Caki2 (cell line): ENCODE measurements at regions not wholly inside any gene's neighbourhood (a gene's known extent, or its start where the extent isn't known, plus 50 kb on each side); places are given as distances from the start of the nearest gene placed in this dataset.

Experiments used
- DNase-seq: peaks from one replicate; pipeline ENCODE4 v3.0.0-alpha.2; 2015; ENCODE audit warnings: low read depth
- in situ Hi-C: cut with HindIII; loops from 2 replicates; pipeline ENCODE4 v1.10.0; 2016; ENCODE audit warnings: low sequenced_read_pairs, low pct_unique_long_range_greater_than_20kb, mixed read lengths

DNA sequence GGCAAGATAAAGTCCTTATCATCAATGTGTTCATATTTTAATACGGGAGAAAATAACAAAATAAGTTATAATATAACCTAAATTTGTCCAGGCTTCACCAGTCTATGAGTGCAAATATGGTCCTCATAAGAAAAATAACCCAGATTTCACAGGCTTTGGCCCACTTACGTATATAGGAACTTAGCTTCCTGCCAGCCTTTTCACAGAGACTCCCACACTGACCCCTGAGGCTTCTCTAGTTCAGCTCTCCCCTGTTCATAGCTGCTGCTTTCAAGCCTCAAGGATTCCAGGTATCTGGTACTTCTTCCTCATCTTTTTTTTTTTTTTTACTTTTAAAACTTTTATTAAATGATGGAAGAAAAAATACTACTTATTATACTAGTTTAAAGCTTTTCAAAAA is 74.9 kb upstream of the PELI1 start:
- in situ Hi-C loops, result no loop called here

DNA sequence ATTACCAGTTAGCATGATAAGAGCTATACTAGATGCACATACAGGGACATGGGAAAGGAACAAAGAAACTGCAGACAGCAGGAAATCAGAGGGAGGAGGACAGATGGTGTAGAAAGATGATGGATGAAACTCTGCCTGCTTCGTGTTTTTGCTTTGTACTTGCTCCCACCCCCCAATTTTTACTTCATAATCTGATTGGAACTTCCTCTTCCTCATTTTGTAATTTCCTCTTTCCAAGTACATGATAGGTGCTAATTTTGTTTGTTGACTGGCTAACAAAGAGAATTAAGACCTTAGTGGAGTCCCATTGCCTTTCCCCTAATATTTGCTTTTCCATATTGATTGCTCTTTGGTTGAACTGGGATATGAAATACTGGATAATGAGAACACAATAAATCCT is 76.0 kb upstream of the PELI1 start:
- in situ Hi-C loops, result no loop called here
- DNase-seq, result no peak

More for the DNA sequence above, 74.9 kb upstream of the PELI1 start:
- no peak for DNase-seq

DNA sequence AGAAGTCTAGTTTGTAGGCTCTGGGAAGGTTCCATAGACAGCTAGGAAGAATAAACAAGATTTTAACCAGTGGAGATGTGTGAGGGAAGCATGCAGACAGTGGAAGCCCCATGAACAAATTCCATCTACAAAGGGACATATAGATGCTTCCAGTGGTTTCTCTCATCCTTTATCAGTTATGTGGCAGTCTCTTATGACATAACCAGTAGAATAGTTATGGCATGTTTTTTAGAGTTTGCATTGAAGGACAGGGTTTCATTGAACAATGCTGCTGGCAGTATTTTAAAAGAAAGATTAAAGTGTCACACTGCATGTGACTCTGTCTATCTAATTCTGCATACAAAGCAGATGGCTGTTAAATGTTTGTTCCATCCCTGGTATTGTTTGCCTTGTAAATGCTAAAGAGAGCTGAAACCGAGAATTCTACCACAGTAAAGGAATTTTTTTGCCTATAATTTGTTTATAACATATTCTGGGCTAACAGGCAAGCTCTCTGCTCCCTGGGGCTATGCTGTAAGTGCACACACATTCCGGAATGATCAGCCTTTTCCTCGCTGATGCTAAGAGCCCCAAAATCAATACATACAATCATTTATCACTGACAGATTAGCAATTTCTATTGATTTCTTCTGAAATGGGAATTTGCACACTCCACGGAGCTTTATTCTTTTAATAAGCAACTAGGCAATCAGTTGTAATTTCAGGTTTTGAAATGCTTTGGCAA is 76.8 kb upstream of the PELI1 start:
- in situ Hi-C loops, result no loop called here
- DNase-seq, result no peak

DNA sequence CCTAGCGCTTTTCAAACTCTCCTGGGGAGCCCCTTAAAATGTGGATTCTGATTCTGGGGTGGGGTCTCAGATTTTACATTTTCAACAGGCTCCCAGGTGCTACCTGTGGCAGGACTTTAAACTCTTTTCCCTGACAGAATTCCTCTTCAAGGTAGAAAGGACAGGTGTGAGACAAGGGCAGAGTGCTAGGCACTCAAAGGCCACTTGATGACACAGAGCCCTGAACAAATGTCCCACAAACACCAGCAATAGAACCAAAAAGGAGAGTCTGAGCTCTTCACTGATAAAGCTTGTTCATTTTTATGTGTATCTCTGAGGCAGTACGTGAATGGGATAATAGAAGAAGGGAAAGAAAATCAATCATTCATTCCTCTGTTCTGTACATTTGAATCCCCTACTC is 77.7 kb upstream of the PELI1 start:
- no peak for DNase-seq
- in situ Hi-C loops, result no loop called here

DNA sequence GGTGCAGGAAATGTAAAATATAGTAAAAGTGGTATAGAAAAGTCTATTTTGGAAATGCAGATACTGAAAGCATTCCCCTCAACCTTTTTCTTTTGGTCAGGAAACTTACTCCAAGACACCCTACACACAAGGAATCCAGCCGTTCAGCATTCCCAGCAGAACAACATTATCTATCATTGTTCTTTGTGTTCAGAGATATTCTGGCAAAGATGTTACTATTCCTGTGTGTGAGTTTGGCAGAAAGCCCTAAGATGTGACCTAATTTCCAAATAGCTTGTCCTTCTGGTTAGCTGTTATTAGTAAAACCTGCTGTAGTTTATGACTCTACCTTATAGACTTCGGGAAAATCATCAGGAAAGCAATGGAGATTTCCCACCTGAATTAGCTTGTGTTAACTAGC is 78.1 kb upstream of the PELI1 start:
- DNase-seq, result no peak
- in situ Hi-C loops, result no loop called here

DNA sequence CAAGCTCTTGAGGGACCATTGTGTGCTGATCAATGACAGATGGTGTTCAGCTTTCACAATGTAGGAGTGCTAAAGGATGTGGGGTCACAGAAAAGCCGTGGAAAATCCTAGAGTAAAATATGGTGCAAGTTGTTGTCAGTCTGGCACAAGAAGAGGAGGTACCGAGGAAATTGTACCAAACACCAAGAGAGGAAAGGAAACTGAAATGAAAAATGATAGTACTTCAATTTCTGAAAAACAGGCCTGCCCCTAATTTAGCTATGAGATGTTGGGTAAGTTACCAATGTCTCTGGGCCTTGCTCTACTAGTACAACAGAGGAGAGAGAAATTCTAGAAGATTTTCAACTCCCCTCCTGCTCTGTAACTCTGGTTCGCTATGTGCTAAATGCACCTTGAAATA is 78.8 kb upstream of the PELI1 start:
- DNase-seq, result no peak
- in situ Hi-C loops, result no loop called here

DNA sequence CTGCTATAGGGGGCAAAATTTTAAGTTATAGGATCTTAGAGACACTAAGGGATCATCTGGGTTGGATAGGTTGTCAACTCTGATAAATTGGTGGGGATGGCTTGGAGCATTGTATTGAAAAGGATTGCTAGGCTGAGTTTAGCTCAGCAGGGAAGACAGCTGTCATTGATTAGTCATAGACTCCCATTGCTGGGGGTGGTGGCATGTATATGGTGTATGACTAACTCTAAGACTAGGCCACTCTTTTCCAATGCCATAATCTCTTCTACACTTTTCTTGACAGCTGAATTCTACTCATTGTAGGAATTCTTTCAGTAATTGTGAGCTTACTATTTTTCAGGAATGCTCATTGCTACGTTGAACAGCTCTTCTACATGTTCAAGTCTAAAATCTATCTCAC is 81.3 kb upstream of the PELI1 start:
- DNase-seq, result no peak
- in situ Hi-C loops, result no loop called here

DNA sequence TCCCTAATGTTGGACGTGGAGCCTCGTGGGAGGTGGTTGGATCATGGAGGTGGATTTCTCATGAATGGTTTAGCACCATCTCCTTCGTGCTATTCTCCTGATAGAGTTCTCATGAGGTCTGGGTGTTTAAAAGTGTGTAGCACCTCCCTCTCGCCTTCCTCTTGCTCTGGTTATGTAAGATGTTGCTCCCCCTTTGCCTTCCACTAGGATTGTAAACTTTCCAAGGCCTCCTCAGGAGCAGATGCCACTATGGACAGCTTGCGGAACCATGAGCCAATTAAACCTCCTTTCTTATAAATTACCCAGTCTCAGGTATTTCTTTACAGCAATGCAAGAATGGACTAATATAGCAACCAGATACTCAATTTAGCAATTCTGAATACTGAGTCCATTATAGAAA is 82.4 kb upstream of the PELI1 start:
- no peak for DNase-seq
- in situ Hi-C loops, result no loop called here

DNA sequence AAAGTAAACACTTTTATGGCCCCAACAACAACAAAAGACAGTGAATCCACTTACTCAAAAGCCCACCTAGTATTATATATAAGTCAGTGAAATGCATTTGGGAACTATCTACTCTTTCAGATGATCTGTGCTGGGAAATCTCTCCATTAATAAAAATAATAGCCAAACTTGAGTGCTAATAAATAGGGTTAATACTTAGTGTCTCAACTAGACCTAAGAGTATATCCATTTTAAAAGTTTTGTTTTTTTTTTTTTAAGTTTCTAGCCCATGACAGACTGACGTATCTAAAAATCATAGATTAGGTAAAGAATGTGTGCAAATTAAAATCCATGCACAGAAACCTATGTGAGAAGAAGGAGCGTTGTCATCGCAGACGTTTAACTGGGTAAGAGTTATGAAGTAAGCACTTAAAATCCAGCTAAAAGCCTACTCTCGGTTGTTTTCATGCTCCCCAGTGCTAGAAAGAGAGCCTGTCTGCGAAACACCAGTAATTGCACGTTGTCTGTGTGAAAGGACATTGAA is 83.4 kb upstream of the PELI1 start:
- in situ Hi-C loops, result no loop called here

DNA sequence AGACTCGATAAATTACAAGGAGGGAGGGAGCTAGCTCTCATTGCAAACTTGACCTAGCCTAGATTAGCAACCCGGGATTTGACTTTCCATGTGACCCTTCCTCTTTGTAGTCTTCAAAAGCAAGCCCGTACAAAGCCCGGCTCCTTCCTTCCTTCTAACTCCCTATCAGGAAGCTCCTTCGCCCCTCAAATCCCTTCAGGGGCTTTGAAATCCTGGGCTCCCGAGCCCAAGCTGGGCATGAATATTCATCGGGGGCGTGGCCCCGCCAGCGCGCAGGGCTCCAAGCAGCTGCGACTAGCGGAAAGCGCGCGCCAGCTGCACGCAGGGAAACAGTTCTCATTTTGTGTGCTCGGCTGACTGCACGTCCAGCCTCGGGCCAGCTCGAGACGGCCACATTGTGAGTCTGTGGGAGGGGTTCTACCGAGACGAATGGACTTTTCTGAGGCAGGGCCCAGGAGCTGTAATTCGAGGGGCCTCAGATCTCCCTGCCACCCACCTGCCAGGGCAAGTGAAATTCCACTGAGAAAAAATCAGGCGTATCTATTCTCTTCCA is 84.0 kb upstream of the PELI1 start:
- peak; percentile 66 for DNase-seq
- in situ Hi-C loops, result no loop called here

More for the DNA sequence above, 83.4 kb upstream of the PELI1 start:
- DNase-seq, result no peak

DNA sequence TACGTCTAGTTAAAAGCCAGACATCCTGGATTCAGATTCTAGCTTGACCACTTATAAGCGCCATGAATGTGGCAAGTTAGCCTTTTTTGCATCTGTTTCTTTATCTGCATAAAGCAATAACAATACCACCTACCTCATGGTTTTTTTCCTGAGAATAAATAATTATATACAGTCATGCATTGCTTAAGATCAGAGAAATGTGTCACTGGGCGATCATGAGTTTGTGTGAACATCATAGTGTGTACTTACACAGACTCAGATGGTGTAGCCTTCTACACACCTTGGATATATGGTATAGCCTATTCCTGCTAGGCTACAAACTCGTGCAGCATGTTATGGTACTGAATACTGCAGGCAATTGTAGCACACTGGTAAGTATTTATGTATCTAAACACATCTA is 84.7 kb upstream of the PELI1 start:
- DNase-seq, result no peak
- in situ Hi-C loops, result no loop called here

DNA sequence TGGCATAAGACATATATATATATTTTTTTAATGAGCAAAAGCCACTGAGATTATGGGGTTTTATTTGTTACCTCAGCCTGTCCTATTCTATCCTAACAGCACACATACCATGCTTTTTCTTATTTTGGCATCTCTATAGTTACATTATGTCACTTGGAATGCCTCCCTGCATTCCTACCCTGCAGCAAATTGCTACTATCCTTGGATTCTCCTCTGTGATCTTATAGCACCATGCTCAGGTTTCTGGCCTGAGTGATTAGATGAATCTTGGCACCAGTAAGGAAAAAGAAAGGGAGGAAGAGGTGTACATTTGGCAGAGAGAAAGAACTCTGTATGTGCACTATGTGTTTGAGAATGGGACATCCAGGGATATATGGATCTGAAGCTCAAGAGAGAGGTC is 86.3 kb upstream of the PELI1 start:
- in situ Hi-C loops, result no loop called here
- no peak for DNase-seq

DNA sequence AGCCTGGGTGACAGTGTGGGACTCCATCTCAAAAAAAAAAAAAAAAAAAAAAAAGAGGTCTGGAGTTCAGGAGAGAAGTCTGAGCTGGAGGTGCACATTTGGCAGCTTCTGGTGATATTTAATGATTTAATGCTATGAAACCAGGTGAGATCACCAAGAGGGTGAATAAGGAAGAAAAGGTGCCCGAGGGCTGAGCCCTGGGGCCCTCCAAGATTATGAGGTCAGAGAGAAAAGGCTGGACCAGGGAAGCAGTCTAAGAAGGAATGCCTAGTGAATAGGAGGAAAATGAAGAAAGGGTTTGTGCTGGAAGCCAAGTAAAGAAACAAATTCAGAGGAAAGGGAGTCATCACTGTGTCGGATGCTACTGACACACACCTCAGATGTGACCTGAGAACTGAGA is 88.0 kb upstream of the PELI1 start:
- in situ Hi-C loops, result no loop called here

DNA sequence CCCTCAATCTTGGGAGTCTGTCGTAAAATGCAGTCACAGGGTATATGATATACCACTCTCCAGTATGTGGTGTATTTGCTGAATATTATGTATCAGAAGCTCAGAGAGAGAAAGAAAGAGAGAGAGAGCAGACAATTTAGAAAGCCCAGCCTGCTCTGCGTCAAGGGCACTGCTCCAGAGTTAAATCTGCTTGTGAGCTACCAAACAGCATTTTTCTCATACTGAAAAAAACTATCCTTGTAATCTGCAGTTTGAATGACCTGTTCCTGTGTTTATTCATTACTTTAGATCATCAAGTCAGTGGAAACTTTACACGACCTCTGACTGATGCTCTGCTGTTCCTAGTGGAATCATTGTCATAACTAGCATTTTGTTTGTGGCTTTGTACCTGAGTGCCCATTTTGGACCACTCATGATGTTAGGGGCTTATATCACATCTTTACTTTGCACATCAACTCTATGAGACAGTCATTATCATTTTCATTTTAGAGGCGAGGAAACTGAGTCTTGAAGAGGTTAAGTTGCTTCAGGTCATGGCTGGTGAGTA is 89.2 kb upstream of the PELI1 start:
- in situ Hi-C loops, result no loop called here
- no peak for DNase-seq

More for the DNA sequence above, 88.0 kb upstream of the PELI1 start:
- no peak for DNase-seq

DNA sequence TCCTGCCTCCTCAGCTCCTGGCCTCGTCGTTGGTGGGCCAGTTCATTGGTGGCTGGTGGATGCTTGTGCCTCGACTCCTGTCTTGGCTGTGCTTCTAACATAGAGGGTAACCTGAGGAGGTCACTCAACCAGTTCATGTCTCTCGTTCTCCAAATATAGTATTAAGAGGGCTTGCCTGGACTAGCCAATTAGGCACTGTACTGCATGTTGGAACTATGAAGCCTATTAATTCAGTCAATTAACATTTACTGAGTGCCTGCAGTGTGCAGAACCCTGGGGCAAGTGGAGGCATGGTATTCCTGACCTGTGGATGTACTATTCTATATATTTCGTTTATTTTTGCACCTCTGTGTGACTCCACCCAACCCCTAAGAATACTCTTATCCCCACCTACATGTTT is 89.9 kb upstream of the PELI1 start:
- no peak for DNase-seq
- in situ Hi-C loops, result no loop called here

DNA sequence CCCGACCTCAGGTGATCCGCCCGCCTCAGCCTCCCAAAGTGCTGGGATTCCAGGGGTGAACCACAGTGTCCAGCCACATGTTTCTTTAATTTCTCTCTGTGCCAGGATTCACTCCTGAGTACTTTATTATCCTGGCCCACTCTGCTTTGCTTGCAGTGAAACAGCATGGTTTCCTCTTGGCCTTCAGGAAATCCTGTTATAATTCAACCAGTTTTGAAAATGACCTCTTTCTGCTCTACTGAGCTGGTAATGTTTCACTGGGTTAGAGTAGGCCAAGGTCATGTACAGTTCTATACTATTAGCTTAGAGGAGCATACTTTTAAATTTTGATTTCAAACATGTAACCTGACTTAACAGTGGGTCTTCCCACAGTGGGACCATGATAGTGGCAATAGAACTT is 90.6 kb upstream of the PELI1 start:
- DNase-seq, result peak; percentile 47
- in situ Hi-C loops, result no loop called here

DNA sequence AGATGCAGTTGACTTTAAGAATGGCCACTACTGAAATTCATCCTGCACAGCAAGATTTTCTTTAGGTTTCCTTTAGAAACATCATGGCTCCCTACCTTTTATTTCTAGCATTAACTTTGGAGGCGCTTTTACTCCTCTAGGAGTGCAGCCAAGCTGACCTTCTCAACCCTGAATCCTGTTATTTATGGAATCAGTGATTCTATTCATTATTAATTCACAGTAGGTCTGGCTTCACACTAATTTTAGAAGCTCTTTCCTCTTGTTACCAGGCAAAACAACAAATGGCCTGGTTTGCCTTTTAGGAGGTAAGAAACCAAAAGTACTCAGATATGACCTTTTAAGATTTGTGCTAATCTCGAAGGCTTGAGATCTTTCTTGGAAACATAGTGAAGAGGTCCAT is 93.0 kb upstream of the PELI1 start:
- in situ Hi-C loops, result no loop called here
- no peak for DNase-seq

DNA sequence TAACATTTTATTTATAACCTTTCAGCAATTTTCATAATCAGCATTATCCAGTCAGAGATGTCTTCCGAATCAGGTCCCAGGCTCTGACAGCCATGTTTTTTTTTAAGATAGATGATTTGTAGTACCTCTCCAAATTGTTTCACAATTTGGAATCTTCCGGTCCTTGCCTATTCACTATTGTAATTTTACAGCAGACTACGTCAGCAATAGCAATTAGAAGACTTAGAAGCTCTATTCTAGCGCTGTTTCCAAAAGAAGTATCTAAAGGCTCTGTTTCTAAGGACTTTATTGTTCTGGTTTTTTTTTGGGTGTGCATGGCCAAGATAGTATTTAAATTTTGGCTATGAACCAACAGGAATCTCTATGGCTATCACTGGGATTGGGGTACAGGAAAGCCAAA is 94.6 kb upstream of the PELI1 start:
- in situ Hi-C loops, result no loop called here
- no peak for DNase-seq

DNA sequence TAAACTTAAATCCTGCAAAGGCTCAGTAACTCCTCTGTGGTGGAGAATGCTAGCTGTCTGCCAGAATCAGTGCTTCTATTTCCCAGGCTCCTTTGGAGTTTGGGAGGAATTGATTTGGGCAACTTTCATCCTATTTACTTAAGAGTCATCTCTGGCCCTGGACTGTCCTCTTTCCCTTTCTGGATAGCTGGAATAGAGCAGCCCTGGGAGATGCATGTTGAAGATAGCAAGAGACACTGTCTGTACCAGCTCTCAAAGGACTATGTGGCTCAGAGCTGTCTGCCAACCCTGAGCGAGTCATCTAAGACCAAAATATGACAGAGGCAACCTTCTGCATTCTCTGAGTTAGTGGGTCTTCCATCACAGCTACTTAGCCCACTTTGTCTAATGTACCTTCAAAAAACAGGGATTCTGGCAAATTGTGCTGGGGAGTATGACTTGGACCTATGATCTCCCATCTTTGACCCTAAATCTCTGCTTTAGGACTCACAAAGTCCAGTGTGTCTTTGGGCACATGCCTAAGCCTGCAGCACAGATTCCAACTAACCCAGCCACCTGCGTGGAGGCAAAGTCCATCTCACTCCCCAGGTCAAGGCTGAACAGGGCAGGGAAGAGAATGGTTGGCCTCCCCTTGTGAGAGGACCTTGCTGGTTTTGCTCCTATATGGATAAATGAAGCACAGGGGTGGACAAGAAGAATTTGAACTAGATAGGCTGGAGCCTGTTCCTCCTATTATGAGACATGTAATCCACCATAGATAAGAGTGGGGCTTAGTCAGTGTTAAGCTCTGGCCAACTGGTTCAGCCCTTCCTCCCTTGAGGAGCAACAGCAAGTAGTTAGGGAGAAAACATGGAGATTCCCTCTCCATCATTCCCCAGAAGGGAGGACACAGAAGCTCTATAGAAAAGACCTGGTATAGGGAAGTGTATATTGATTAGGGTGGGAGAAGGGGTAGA is 99.1 kb upstream of the PELI1 start:
- in situ Hi-C loops, result no loop called here
- DNase-seq, result no peak
